Activated CD8-positive, alpha-beta memory T cell treated with anti-CD3 and anti-CD28 coated beads, Interleukin-2, amount 50 U/mL, for 24 hours (primary cell): ENCODE measurements at regions not wholly inside any gene's neighbourhood (a gene's known extent, or its start where the extent isn't known, plus 50 kb on each side); places are given as distances from the start of the nearest gene placed in this dataset.

Source experiments
- DNase-seq: peaks from one replicate; pipeline ENCODE4 v3.0.0-alpha.2; 2020; ENCODE audit errors: extremely low read depth

GRCh38 chr22:48602805-48603518, 1224.7 kb downstream of the BRD1 start:
- DNase-seq = no peak

- DNase-seq = no peak
Measured at GRCh38 chr22:48600681-48601080, 1227.0 kb downstream of the BRD1 start.

GRCh38 chr22:48600171-48600570, 1227.5 kb downstream of the BRD1 start:
- DNase-seq = no peak

- no peak for DNase-seq
Measured at GRCh38 chr22:48599346-48599745, 1228.3 kb downstream of the BRD1 start.

GRCh38 chr22:48596111-48596850, 1231.4 kb downstream of the BRD1 start:
- no peak for DNase-seq

GRCh38 chr22:48595511-48595905, 1232.2 kb downstream of the BRD1 start:
- no peak for DNase-seq

GRCh38 chr22:48594757-48595510, 1232.7 kb downstream of the BRD1 start:
- DNase-seq = no peak

- DNase-seq = no peak
Measured at GRCh38 chr22:48594016-48594756, 1233.5 kb downstream of the BRD1 start.

- DNase-seq = no peak
Measured at GRCh38 chr22:48593551-48593950, 1234.1 kb downstream of the BRD1 start.

GRCh38 chr22:48592931-48593330, 1234.7 kb downstream of the BRD1 start:
- no peak for DNase-seq

GRCh38 chr22:48592488-48592887, 1235.2 kb downstream of the BRD1 start:
- DNase-seq = no peak

GRCh38 chr22:48592066-48592345, 1235.7 kb downstream of the BRD1 start:
- DNase-seq = no peak

GRCh38 chr22:48591286-48592065, 1236.2 kb downstream of the BRD1 start:
- no peak for DNase-seq

GRCh38 chr22:48589901-48590300, 1237.8 kb downstream of the BRD1 start:
- DNase-seq = no peak

- DNase-seq = no peak
Measured at GRCh38 chr22:48588878-48589450, 1238.7 kb downstream of the BRD1 start.

- DNase-seq = no peak
Measured at GRCh38 chr22:48588151-48588877, 1239.4 kb downstream of the BRD1 start.

- DNase-seq = no peak
Measured at GRCh38 chr22:48587236-48587865, 1240.3 kb downstream of the BRD1 start.

GRCh38 chr22:48586799-48587185, 1240.9 kb downstream of the BRD1 start:
- DNase-seq = no peak

- DNase-seq = no peak
Measured at GRCh38 chr22:48585916-48586798, 1241.5 kb downstream of the BRD1 start.
